ENCODE measurements at regions not wholly inside any gene's neighbourhood (a gene's known extent, or its start where the extent isn't known, plus 50 kb on each side); places are given as distances from the start of the nearest gene placed in this dataset.

DNA sequence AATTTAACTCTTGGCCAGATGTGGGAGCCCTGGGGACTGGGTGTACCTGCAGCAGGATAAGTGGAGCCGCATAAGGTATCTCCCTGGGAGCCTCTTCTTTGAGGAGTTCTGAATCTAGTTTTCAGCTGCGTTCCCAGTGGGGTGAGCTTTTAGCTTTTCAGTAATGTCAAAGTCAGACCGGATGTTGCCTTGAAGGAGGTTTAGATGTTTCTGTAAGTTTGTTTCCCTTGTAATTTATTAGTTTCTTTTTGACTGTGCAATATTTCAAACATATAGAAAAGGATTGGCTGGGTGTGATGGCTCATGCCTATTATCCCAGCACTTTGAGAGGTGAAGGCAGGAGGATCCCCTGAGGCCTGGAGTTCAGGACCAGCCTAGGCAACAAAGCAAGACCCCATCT lies 98.6 kb upstream of the EEF2KMT start:
- peaks cover 2% of the 10 kb centered on the region for H3K9me3 ChIP-seq (replicated peaks; ENCODE audit: control insufficient read depth, insufficient read depth, low read length)
- H3K9me1 ChIP-seq (replicated peaks; ENCODE audit: control insufficient read depth, extremely low read depth, insufficient read depth, low read length) = no peaks in the 10 kb centered on the region
- H3K27me3 ChIP-seq (ENCODE audit: control insufficient read depth in 2 of 2, insufficient read depth in 2 of 2, low read length in 2 of 2) = no peaks in the 10 kb centered on the region
- DNase-seq (ENCODE audit: low read depth, low spot score) = no peak
- no peak overlapping the region for H3K4me3 ChIP-seq (replicated peaks in 1 of 3; ENCODE audit: insufficient read depth in 1 of 3, low read depth in 1 of 3, low read length in 3 of 3)
- no peak overlapping the region for H3K27ac ChIP-seq (ENCODE audit: insufficient read depth, low read depth, low read length)
- H3K4me1 ChIP-seq (ENCODE audit: control insufficient read depth, extremely low read depth, insufficient read depth, low read length) = no peaks in the 10 kb centered on the region
- no peaks in the 10 kb centered on the region for H3K36me3 ChIP-seq (ENCODE audit: control insufficient read depth in 2 of 2, extremely low read depth in 1 of 2, insufficient read depth in 2 of 2, low read length in 2 of 2)
- POLR2A ChIA-PET = no interaction called here
- CTCF ChIA-PET = no interaction called here
- FAIRE-seq = no peak
- H3K4me2 ChIP-seq (ENCODE audit: insufficient read depth, low read length) = no peak overlapping the region
- dilution Hi-C loops (cut with MboI; ENCODE audit: extremely low pct_ligation_motif_present, low sequenced_read_pairs) (no loop called here), intact Hi-C loops (cut with micrococcal nuclease) (no loop called here)
- no peaks in the 10 kb centered on the region for H4K20me1 ChIP-seq (replicated peaks; ENCODE audit: control insufficient read depth, extremely low read depth, insufficient read depth, low read length)
- TF ChIP-seq GATA2 (IDR thresholded peaks at IDR 0.05; ENCODE audit: insufficient read depth, insufficient read length, low read depth, low read length) (no peak), FOS (IDR thresholded peaks at IDR 0.05; ENCODE audit: borderline replicate concordance, insufficient read depth, low read length) (no peak), EZH2 (IDR thresholded peaks at IDR 0.05; ENCODE audit: borderline replicate concordance, low read depth, low read length, severe bottlenecking) (no peak), JUN (IDR thresholded peaks at IDR 0.05; ENCODE audit: borderline replicate concordance, insufficient read depth, insufficient read length, low read depth) (no peak), POLR2AphosphoS5 (IDR thresholded peaks at IDR 0.05; ENCODE audit: insufficient read depth, low read depth, low read length) (no peak), POLR2A (IDR thresholded peaks at IDR 0.05; ENCODE audit: low read depth, low read length) (no peak), MYC (IDR thresholded peaks at IDR 0.05; ENCODE audit: low read depth, low read length) (no peak), MAX (IDR thresholded peaks at IDR 0.05; ENCODE audit: insufficient read depth, insufficient read length) (no peak)
- TF ChIP-seq, protein P1, sequence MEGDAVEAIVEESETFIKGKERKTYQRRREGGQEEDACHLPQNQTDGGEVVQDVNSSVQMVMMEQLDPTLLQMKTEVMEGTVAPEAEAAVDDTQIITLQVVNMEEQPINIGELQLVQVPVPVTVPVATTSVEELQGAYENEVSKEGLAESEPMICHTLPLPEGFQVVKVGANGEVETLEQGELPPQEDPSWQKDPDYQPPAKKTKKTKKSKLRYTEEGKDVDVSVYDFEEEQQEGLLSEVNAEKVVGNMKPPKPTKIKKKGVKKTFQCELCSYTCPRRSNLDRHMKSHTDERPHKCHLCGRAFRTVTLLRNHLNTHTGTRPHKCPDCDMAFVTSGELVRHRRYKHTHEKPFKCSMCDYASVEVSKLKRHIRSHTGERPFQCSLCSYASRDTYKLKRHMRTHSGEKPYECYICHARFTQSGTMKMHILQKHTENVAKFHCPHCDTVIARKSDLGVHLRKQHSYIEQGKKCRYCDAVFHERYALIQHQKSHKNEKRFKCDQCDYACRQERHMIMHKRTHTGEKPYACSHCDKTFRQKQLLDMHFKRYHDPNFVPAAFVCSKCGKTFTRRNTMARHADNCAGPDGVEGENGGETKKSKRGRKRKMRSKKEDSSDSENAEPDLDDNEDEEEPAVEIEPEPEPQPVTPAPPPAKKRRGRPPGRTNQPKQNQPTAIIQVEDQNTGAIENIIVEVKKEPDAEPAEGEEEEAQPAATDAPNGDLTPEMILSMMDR (IDR thresholded peaks at IDR 0.05; ENCODE audit: extremely low read depth in 1 of 2, insufficient read depth in 1 of 2, low read depth in 1 of 2, low read length in 2 of 2) = no peak
- no peak overlapping the region for H2AFZ ChIP-seq (ENCODE audit: low read depth, low read length)
- no TSS peak for BruUV-seq (replicated peaks)
- no peak overlapping the region for H3K9ac ChIP-seq (replicated peaks; ENCODE audit: extremely low read depth, insufficient read depth, low read length)
- H3K79me2 ChIP-seq (ENCODE audit: control insufficient read depth, insufficient read depth, low read length) = no peaks in the 10 kb centered on the region
